Spleen (tissue), 11 donors: ENCODE measurements at regions not wholly inside any gene's neighbourhood (a gene's known extent, or its start where the extent isn't known, plus 50 kb on each side); places are given as distances from the start of the nearest gene placed in this dataset.
"Not testable (repeated sequence)": the region's sequence is repeated elsewhere in the genome, so short reads cannot be mapped to it uniquely, and the experiment has no call there.

Experiments
- DNase-seq: peaks from one replicate; pipeline ENCODE4 v3.0.0-alpha.2; 2020
- H3K27ac ChIP-seq, 8 donors: fragments of 200-600 bp; sonication (generic) in 7 of 8; 1 replicate in 4 of 8; 2 replicates in 4 of 8; pipeline versions ENCODE4 v1.5.0 to v1.8.0; 2016 to 2021; ENCODE audit warnings: inconsistent platforms in 4 of 8, mild to moderate bottlenecking in 4 of 8, moderate library complexity in 1 of 8
- H3K27me3 ChIP-seq, 7 donors: fragments of 200-600 bp; sonication (generic) in 6 of 7; replicated peaks in 1 of 7; 1 replicate in 4 of 7; 2 replicates in 3 of 7; pipeline versions ENCODE4 v1.5.0 to v1.8.0; 2016 to 2021; ENCODE audit warnings: inconsistent platforms in 3 of 7, mild to moderate bottlenecking in 1 of 7
- H3K36me3 ChIP-seq, 6 donors: fragments of 200-600 bp; sonication (generic) in 5 of 6; 1 replicate in 4 of 6; 2 replicates in 2 of 6; pipeline versions ENCODE4 v1.5.0 to v1.8.0; 2016 to 2021; ENCODE audit warnings: inconsistent platforms in 2 of 6
- H3K4me1 ChIP-seq, 6 donors: fragments of 200-600 bp; sonication (generic) in 5 of 6; 1 replicate in 3 of 6; 2 replicates in 3 of 6; pipeline versions ENCODE4 v1.5.0 to v1.8.0; 2016 to 2021; ENCODE audit warnings: inconsistent platforms in 3 of 6
- H3K4me3 ChIP-seq, 8 donors: fragments of 200-600 bp; sonication (generic) in 7 of 8; 1 replicate in 4 of 8; 2 replicates in 4 of 8; pipeline versions ENCODE4 v1.5.0 to v1.8.0; 2016 to 2021; ENCODE audit warnings: inconsistent platforms in 4 of 8, mild to moderate bottlenecking in 4 of 8, moderate library complexity in 2 of 8
- H3K9me3 ChIP-seq, 8 donors: fragments of 200-600 bp; sonication (generic) in 7 of 8; 1 replicate in 4 of 8; 2 replicates in 4 of 8; pipeline versions ENCODE4 v1.5.0 to v1.8.0; 2016 to 2021; ENCODE audit warnings: inconsistent platforms in 4 of 8
- POLR2A ChIP-seq, 3 donors: fragments of 450-650 bp; IDR thresholded peaks; one replicate each; pipeline ENCODE4 v1.5.1; 2017; ENCODE audit warnings: antibody characterized with exemption in 3 of 3, mild to moderate bottlenecking in 1 of 3
- POLR2AphosphoS5 ChIP-seq, 3 donors: sonication (generic); formaldehyde crosslinking; IDR thresholded peaks; one replicate each; pipeline ENCODE4 v1.5.1; 2017; ENCODE audit warnings: antibody characterized with exemption in 3 of 3
- WGBS, 5 donors: extraction: QIAGEN DNeasy Blood & Tissue Kit in 3 of 5; methylation state at CpG; one replicate each; pipeline versions ENCODE4 v1.1.5 to v1.1.7; 2013 to 2018; 5-methylcytosine and 5-hydroxymethylcytosine counted together
- intact Hi-C: fragments of 100-400 bp; cut with DNase I; formaldehyde crosslinking; loops from one replicate; pipeline ENCODE4 v1.15.0; 2023; ENCODE audit warnings: low total_unique reads
- TF ChIP-seq, protein P1 (sequence below), 11 experiments: fragments of 200-600 bp in 7 of 11; fragments of 450-650 bp in 4 of 11; sonication (generic) in 4 of 11; IDR thresholded peaks in 8 of 11; conservative IDR thresholded peaks in 3 of 11; 1 replicate in 7 of 11; 2 replicates in 4 of 11; pipeline versions ENCODE4 v1.4.0 to v1.8.0; 2016 to 2021; ENCODE audit warnings: antibody characterized with exemption in 11 of 11, inconsistent platforms in 4 of 11, mild to moderate bottlenecking in 1 of 11
- donor health status: healthy with polysubstance abuse.
- donor health status: DM: no; HTN: no; CAD: no; lungs with moderate emphysema.
- donor health status: DM: no; HTN: no; CAD: no.
- donor health status: Bipolar disorder and iron deficiency.
- donor health status: healthy.
- donor health status: DM: no; HTN: no; CAD: no.
- donor health status: DM: yes; HTN: yes; CAD: no.

DNA sequence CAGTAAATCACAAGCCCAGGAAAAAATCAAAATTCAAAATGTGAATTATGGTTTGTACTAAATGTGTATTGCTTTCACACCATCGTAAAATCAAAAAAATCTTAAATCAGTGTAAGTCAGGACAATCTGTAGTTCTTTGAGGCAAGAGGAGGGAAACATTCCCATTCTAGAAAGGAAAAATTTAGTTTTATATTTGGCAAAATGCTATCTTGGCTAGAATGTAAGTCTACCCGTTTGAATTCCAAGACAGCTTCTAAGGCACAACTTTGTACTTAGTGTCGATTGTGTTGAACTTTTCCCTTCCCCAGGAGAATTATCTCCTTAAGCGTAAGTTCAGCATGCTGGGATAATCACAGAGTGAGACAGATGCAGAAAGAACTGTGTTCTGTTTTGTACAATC lies 638.2 kb upstream of the LRRTM1 start:
- TF ChIP-seq, protein P1, sequence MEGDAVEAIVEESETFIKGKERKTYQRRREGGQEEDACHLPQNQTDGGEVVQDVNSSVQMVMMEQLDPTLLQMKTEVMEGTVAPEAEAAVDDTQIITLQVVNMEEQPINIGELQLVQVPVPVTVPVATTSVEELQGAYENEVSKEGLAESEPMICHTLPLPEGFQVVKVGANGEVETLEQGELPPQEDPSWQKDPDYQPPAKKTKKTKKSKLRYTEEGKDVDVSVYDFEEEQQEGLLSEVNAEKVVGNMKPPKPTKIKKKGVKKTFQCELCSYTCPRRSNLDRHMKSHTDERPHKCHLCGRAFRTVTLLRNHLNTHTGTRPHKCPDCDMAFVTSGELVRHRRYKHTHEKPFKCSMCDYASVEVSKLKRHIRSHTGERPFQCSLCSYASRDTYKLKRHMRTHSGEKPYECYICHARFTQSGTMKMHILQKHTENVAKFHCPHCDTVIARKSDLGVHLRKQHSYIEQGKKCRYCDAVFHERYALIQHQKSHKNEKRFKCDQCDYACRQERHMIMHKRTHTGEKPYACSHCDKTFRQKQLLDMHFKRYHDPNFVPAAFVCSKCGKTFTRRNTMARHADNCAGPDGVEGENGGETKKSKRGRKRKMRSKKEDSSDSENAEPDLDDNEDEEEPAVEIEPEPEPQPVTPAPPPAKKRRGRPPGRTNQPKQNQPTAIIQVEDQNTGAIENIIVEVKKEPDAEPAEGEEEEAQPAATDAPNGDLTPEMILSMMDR (IDR thresholded peaks at IDR 0.05 in 8 of 11, conservative IDR thresholded peaks at IDR 0.05 in 3 of 11), result no peak
- no peak for TF ChIP-seq POLR2AphosphoS5 (IDR thresholded peaks at IDR 0.05)
- no peak for TF ChIP-seq POLR2A (IDR thresholded peaks at IDR 0.05)
- Histone ChIP-seq H3K27ac (no peak overlapping the region), H3K9me3 (peaks cover 0 to 18% (median 10%) of the 10 kb centered on the region in 8 donors), H3K27me3 (no peaks in the 10 kb centered on the region), H3K36me3 (no peaks in the 10 kb centered on the region), H3K4me1 (no peaks in the 10 kb centered on the region), H3K4me3 (no peak overlapping the region)
- DNase-seq, result no peak
- 87 to 93% (median 88%) methylated on average over 4 of the region's 4 CpGs for WGBS, 5 donors
- intact Hi-C loops, result no loop called here

DNA sequence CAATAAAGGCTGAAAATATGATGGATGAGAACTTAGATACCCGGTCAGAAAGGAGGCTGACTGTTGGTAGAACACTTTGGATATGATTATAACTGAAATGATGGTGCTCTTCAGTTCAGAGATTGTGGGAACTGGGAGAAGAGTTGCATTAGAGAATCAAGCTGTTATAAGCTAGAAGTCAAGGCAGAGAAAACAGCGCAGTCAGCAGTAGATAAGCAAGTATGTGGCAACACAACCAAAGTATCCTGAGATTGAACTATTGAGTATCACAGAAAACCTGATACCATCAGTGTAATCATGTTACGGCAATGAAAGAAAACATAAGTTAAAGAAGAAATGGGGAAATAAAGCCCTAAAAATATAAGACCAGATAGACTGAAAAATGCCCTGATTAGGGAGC lies 633.9 kb upstream of the LRRTM1 start:
- intact Hi-C loops, result no loop called here
- H3K27me3 ChIP-seq, result no peaks in the 10 kb centered on the region
- TF ChIP-seq POLR2A (IDR thresholded peaks at IDR 0.05), result no peak
- no peak for TF ChIP-seq POLR2AphosphoS5 (IDR thresholded peaks at IDR 0.05)
- TF ChIP-seq, protein P1 (IDR thresholded peaks at IDR 0.05 in 8 of 11, conservative IDR thresholded peaks at IDR 0.05 in 3 of 11), result no peak
- H3K36me3 ChIP-seq, result no peaks in the 10 kb centered on the region
- H3K9me3 ChIP-seq, result peaks cover 0 to 50% (median 18%) of the 10 kb centered on the region in 8 donors
- 57 to 72% (median 67%) methylated on average over 3 of the region's 3 CpGs for WGBS, 5 donors
- no peak overlapping the region for H3K4me3 ChIP-seq
- H3K4me1 ChIP-seq, result no peaks in the 10 kb centered on the region
- H3K27ac ChIP-seq, result no peak overlapping the region
- no peak for DNase-seq

DNA sequence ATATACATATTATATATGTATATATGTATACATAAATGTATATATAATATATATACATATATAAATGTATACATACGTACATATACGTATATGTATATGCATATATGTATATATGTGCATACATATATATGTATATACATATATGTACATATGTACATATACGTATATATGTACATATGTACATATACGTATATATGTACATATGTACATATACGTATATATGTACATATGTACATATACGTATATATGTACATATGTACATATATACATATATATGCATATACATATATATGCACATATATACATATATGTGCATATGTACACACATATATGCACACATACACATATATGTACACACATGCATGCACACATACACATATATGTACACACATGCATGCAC lies 627.3 kb upstream of the LRRTM1 start:
- H3K27ac ChIP-seq, H3K4me1 ChIP-seq, DNase-seq, H3K27me3 ChIP-seq, intact Hi-C loops, H3K4me3 ChIP-seq, H3K36me3 ChIP-seq: not testable (repeated sequence)
- WGBS, 5 donors, result 84 to 96% (median 91%) methylated on average over 2 to 6 of the region's 6 CpGs
- peaks cover 0 to 58% (median 37%) of the 10 kb centered on the region in 8 donors for H3K9me3 ChIP-seq

GRCh38 chr2:80930777-80931176 lies 626.2 kb upstream of the LRRTM1 start:
- intact Hi-C loops, result no loop called here
- 79 to 97% (median 91%) methylated on average over 1 of the region's 1 CpG for WGBS, 5 donors
- TF ChIP-seq POLR2AphosphoS5 (IDR thresholded peaks at IDR 0.05) (no peak), POLR2A (IDR thresholded peaks at IDR 0.05) (no peak)
- TF ChIP-seq, protein P1 (IDR thresholded peaks at IDR 0.05 in 8 of 11, conservative IDR thresholded peaks at IDR 0.05 in 3 of 11), result no peak
- Histone ChIP-seq H3K4me1 (no peaks in the 10 kb centered on the region), H3K27ac (no peak overlapping the region), H3K9me3 (peaks cover 0 to 53% (median 38%) of the 10 kb centered on the region in 8 donors), H3K36me3 (no peaks in the 10 kb centered on the region), H3K27me3 (no peaks in the 10 kb centered on the region), H3K4me3 (no peak overlapping the region)
- DNase-seq, result no peak

- WGBS, 5 donors, result 50 to 80% (median 61%) methylated on average over 4 of the region's 4 CpGs
- Histone ChIP-seq H3K36me3 (no peaks in the 10 kb centered on the region), H3K4me1 (no peaks in the 10 kb centered on the region), H3K9me3 (peaks cover 0 to 47% (median 34%) of the 10 kb centered on the region in 8 donors), H3K27me3 (no peaks in the 10 kb centered on the region), H3K27ac (no peak overlapping the region), H3K4me3 (no peak overlapping the region)
- TF ChIP-seq POLR2A (IDR thresholded peaks at IDR 0.05) (no peak), POLR2AphosphoS5 (IDR thresholded peaks at IDR 0.05) (no peak)
- TF ChIP-seq, protein P1 (IDR thresholded peaks at IDR 0.05 in 8 of 11, conservative IDR thresholded peaks at IDR 0.05 in 3 of 11), result no peak
- DNase-seq, result no peak
- intact Hi-C loops, result no loop called here
Observed at GRCh38 chr2:80926168-80926567, 621.6 kb upstream of the LRRTM1 start.
